ENCODE measurements at regions not wholly inside any gene's neighbourhood (a gene's known extent, or its start where the extent isn't known, plus 50 kb on each side); places are given as distances from the start of the nearest gene placed in this dataset.
A peak's percentile ranks its signal among the peaks of the same experiment; 100 is the strongest.
"Not testable (repeated sequence)": the region's sequence is repeated elsewhere in the genome, so short reads cannot be mapped to it uniquely, and the experiment has no call there.

DNA sequence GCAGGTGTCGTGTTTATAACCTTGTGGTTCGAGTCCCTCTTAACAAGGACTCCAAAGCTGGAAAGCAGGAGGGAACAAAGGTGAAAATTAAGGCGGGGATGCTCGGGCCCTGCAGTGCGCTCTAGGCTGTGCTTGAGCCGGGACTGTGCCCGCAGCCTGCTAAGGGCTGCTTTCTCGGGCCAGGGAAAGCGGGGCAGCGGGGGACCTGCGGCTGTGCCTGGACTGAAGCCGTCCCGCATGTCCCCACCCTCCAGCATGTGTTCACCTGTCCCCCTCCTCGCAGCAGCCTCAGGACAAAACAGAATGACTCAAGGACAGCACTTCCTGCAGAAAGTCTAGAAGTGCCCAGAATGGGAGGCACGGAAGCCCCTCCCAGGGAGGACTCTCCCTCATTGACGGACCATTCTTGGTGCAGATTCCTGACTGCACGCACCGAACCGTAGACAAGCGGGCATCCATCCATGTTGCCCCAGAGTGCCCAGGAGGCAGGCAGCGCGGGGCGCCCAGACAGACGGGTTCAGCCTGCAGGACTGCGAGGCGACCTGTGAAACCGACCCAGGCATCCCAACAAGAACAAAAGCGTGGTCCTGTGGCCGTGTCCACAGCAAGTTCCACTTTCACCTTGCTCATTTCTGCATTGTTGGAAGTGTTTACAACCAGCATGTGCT is 342.9 kb downstream of the MAGEB5 start:
- no peak for DNase-seq (ENCODE audit: low spot score)
- TF ChIP-seq CTCF (IDR thresholded peaks at IDR 0.05; ENCODE audit: poor library complexity): no peak
- TF ChIP-seq EZH2 (IDR thresholded peaks at IDR 0.05; ENCODE audit: borderline replicate concordance): no peak
- TF ChIP-seq EZH2phosphoT487 (IDR thresholded peaks at IDR 0.05; ENCODE audit: low read depth, severe bottlenecking, unreplicated experiment): no peak
- H2AFZ ChIP-seq: no peak overlapping the region

DNA sequence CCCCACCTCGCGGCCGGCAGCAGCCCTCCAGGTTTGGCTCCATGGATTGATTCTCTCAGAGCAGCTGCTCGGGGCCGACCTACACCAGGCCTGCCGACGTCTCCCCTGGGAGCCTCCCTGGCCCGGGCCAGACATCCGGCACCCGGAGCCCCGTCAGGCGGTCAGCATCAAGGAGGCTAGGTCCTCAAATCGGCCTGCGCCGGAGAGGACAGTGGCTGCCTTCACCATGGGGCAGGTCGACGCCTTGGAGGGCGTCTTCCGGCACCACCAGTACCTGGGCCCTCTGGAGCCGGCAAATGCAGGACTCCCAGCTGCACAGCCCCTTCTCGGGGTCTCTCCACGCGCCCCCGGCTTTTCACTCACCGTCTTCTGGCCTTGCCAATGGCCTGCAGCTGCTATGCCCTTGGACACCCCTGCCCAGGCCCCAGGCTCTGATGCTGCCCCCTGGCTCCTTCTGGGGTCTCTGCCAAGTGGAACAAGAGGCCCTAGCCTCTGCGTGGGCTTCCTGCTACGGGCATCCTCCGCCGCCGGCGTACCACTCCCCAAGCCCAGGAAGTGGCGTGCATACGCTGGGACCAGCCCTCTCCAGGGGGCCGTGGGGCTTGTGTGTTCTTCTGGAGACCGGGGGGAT is 341.8 kb downstream of the MAGEB5 start:
- Histone ChIP-seq H2AFZ (no peak overlapping the region), H3K4me1 (ENCODE audit: insufficient read depth) (no peaks in the 10 kb centered on the region), H3K9me3 (ENCODE audit: low read depth) (no peaks in the 10 kb centered on the region), H3K27ac (no peak overlapping the region), H3K36me3 (replicated peaks; ENCODE audit: insufficient read depth, low read depth) (no peaks in the 10 kb centered on the region), H3K9me2 (replicated peaks; ENCODE audit: insufficient read depth) (no peaks in the 10 kb centered on the region), H3K79me2 (no peaks in the 10 kb centered on the region), H4K20me1 (ENCODE audit: insufficient read depth, poor library complexity, severe bottlenecking) (no peaks in the 10 kb centered on the region), H3K4me3 (no peak overlapping the region), H3K4me2 (no peak overlapping the region), H3K27me3 (no peaks in the 10 kb centered on the region)
- 94% methylated on average over 34 of the region's 35 CpGs for WGBS (ENCODE audit: low lambda C conversion rate, missing lambda C conversion rate)
- TF ChIP-seq EZH2phosphoT487 (IDR thresholded peaks at IDR 0.05; ENCODE audit: low read depth, severe bottlenecking, unreplicated experiment) (no peak), EZH2 (IDR thresholded peaks at IDR 0.05; ENCODE audit: borderline replicate concordance) (no peak)
- DNase-seq (ENCODE audit: low spot score): no peak

More for the DNA sequence above, 342.9 kb downstream of the MAGEB5 start:
- H3K27me3 ChIP-seq: no peaks in the 10 kb centered on the region
- no peaks in the 10 kb centered on the region for H3K36me3 ChIP-seq (replicated peaks; ENCODE audit: insufficient read depth, low read depth)
- H4K20me1 ChIP-seq (ENCODE audit: insufficient read depth, poor library complexity, severe bottlenecking): no peaks in the 10 kb centered on the region
- H3K4me2 ChIP-seq: no peak overlapping the region
- H3K9me2 ChIP-seq (replicated peaks; ENCODE audit: insufficient read depth): no peaks in the 10 kb centered on the region
- H3K9me3 ChIP-seq (ENCODE audit: low read depth): no peaks in the 10 kb centered on the region
- no peaks in the 10 kb centered on the region for H3K79me2 ChIP-seq
- no peak overlapping the region for H3K27ac ChIP-seq
- no peak overlapping the region for H3K4me3 ChIP-seq
- 90% methylated on average over 27 of the region's 29 CpGs for WGBS (ENCODE audit: low lambda C conversion rate, missing lambda C conversion rate)
- no peaks in the 10 kb centered on the region for H3K4me1 ChIP-seq (ENCODE audit: insufficient read depth)

DNA sequence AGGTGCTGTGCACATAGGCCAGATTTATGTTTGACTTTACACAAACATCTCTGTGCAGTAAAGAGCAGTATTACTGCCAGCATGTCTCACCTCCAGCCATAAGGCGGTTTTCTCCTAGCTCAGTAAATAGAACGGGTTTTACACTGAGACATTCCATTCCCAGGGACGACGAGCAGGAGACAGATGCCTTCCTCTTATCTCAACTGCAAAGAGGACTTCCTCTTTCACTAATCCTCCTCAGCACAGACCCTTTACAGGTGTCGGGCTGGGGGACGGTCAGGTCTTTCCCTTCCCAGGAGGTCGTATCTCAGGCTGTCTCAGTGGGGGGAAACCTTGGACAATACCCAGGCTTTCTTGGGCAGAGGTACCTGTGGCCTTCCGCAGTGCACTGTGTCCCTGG is 309.8 kb downstream of the MAGEB5 start:
- H3K27me3 ChIP-seq; H3K4me1 ChIP-seq (ENCODE audit: insufficient read depth); H3K79me2 ChIP-seq; H3K9me3 ChIP-seq (ENCODE audit: low read depth); H3K4me3 ChIP-seq; H4K20me1 ChIP-seq (ENCODE audit: insufficient read depth, poor library complexity, severe bottlenecking); H3K36me3 ChIP-seq (replicated peaks; ENCODE audit: insufficient read depth, low read depth); H3K9me2 ChIP-seq (replicated peaks; ENCODE audit: insufficient read depth); DNase-seq (ENCODE audit: low spot score); H2AFZ ChIP-seq: not testable (repeated sequence)
- H3K4me2 ChIP-seq: peak overlapping the region; percentile 51
- H3K27ac ChIP-seq: peak overlapping the region; percentile 27
- WGBS (ENCODE audit: low lambda C conversion rate, missing lambda C conversion rate): 40% methylated on average over 8 of the region's 8 CpGs

- Histone ChIP-seq H3K27me3 (no peaks in the 10 kb centered on the region), H3K4me3 (no peak overlapping the region), H3K27ac (no peak overlapping the region), H4K20me1 (ENCODE audit: insufficient read depth, poor library complexity, severe bottlenecking) (no peaks in the 10 kb centered on the region), H3K4me2 (no peak overlapping the region), H3K9me3 (ENCODE audit: low read depth) (no peaks in the 10 kb centered on the region), H3K4me1 (ENCODE audit: insufficient read depth) (no peaks in the 10 kb centered on the region), H2AFZ (no peak overlapping the region), H3K36me3 (replicated peaks; ENCODE audit: insufficient read depth, low read depth) (no peaks in the 10 kb centered on the region), H3K79me2 (no peaks in the 10 kb centered on the region), H3K9me2 (replicated peaks; ENCODE audit: insufficient read depth) (no peaks in the 10 kb centered on the region)
- DNase-seq (ENCODE audit: low spot score): no peak
- TF ChIP-seq EZH2 (IDR thresholded peaks at IDR 0.05; ENCODE audit: borderline replicate concordance): no peak
- no peak for TF ChIP-seq CTCF (IDR thresholded peaks at IDR 0.05; ENCODE audit: poor library complexity)
- TF ChIP-seq EZH2phosphoT487 (IDR thresholded peaks at IDR 0.05; ENCODE audit: low read depth, severe bottlenecking, unreplicated experiment): no peak
- WGBS (ENCODE audit: low lambda C conversion rate, missing lambda C conversion rate): 32% methylated on average over 2 of the region's 2 CpGs
Observed at GRCh38 chrX:26522501-26522900, 306.5 kb downstream of the MAGEB5 start.
